WTC11 (cell line): ENCODE measurements at regions not wholly inside any gene's neighbourhood (a gene's known extent, or its start where the extent isn't known, plus 50 kb on each side); places are given as distances from the start of the nearest gene placed in this dataset.

Experiments used
- ATAC-seq: fragments of 200-7000 bp; cut with Tn5 transposase; 2 replicates; pipeline ENCODE4 v1.10.0; 2021; ENCODE audit warnings: mild to moderate bottlenecking, moderate library complexity
- CTCF ChIA-PET: fragments of 300-600 bp; sonication (Branson Sonifier 250); formaldehyde crosslinking; loops from one replicate; lab custom pipeline; 2021; ENCODE audit warnings: antibody characterized with exemption; lab: Charles Lee
- POLR2A ChIA-PET: fragments of 350-600 bp; sonication (Branson Sonifier 250); formaldehyde crosslinking; loops from one replicate; lab custom pipeline; 2021; ENCODE audit warnings: antibody characterized with exemption; lab: Charles Lee
- DNase-seq: peaks from one replicate; pipeline ENCODE4 v3.0.0; 2021; ENCODE audit warnings: low spot score
- H3K27ac Mint-ChIP-seq: 2 replicates; pipeline ENCODE4 v1.8.0; 2021; ENCODE audit warnings: mixed read lengths
- H3K27me3 Mint-ChIP-seq: 2 replicates; pipeline ENCODE4 v1.8.0; 2021; ENCODE audit warnings: low read depth, mild to moderate bottlenecking, moderate library complexity, mixed read lengths
- H3K36me3 Mint-ChIP-seq: 2 replicates; pipeline ENCODE4 v1.8.0; 2021; ENCODE audit warnings: mixed read lengths
- H3K4me1 Mint-ChIP-seq: 2 replicates; pipeline ENCODE4 v1.8.0; 2022; ENCODE audit warnings: mixed read lengths
- H3K4me3 Mint-ChIP-seq: 2 replicates; pipeline ENCODE4 v1.8.0; 2021; ENCODE audit warnings: mild to moderate bottlenecking, moderate library complexity, mixed read lengths
- H3K9me3 Mint-ChIP-seq: 2 replicates; pipeline ENCODE4 v1.8.0; 2021; ENCODE audit warnings: mixed read lengths
- AFF4 ChIP-seq: sonication (generic); formaldehyde crosslinking; IDR thresholded peaks from 2 replicates; pipeline ENCODE4 v1.8.1; 2023; ENCODE audit warnings: mild to moderate bottlenecking, missing genetic modification reagents, borderline replicate concordance
- AR ChIP-seq: fragments of 250-450 bp; sonication (Bioruptor Pico); IDR thresholded peaks from 2 replicates; pipeline ENCODE4 v1.9.0; 2021; ENCODE audit warnings: mild to moderate bottlenecking
- ATF6 ChIP-seq: sonication (generic); formaldehyde crosslinking; IDR thresholded peaks from 2 replicates; pipeline ENCODE4 v1.8.1; 2023; ENCODE audit warnings: mild to moderate bottlenecking, missing genetic modification reagents
- ERG ChIP-seq: fragments of 250-450 bp; sonication (Bioruptor Pico); IDR thresholded peaks from 2 replicates; pipeline ENCODE4 v1.8.0; 2021; ENCODE audit warnings: mild to moderate bottlenecking
- GABPB1 ChIP-seq: sonication (generic); formaldehyde crosslinking; IDR thresholded peaks from 2 replicates; pipeline ENCODE4 v1.8.1; 2023; ENCODE audit warnings: mild to moderate bottlenecking, missing genetic modification reagents
- KAT7 ChIP-seq: sonication (generic); formaldehyde crosslinking; IDR thresholded peaks from 2 replicates; pipeline ENCODE4 v1.8.1; 2023; ENCODE audit warnings: missing genetic modification reagents, mild to moderate bottlenecking, borderline replicate concordance
- MAX ChIP-seq: sonication (generic); formaldehyde crosslinking; IDR thresholded peaks from 2 replicates; pipeline ENCODE4 v1.8.0; 2022; ENCODE audit warnings: mild to moderate bottlenecking, missing genetic modification reagents
- NFE2L1 ChIP-seq: sonication (generic); formaldehyde crosslinking; IDR thresholded peaks from 2 replicates; pipeline ENCODE4 v1.8.1; 2023; ENCODE audit warnings: missing genetic modification reagents
- NR1H2 ChIP-seq: sonication (generic); formaldehyde crosslinking; IDR thresholded peaks from 2 replicates; pipeline ENCODE4 v1.9.0; 2021; ENCODE audit warnings: mild to moderate bottlenecking, moderate library complexity, missing genetic modification reagents
- NR3C1 ChIP-seq: sonication (generic); formaldehyde crosslinking; conservative IDR thresholded peaks from 2 replicates; pipeline ENCODE4 v1.8.1; 2023; ENCODE audit warnings: low read depth, mild to moderate bottlenecking, missing genetic modification reagents
- PREB ChIP-seq: sonication (generic); formaldehyde crosslinking; IDR thresholded peaks from 2 replicates; pipeline ENCODE4 v1.8.1; 2022; ENCODE audit warnings: mild to moderate bottlenecking, missing genetic modification reagents, moderate library complexity, borderline replicate concordance
- SMAD3 ChIP-seq: sonication (generic); formaldehyde crosslinking; IDR thresholded peaks from 2 replicates; pipeline ENCODE4 v1.8.0; 2022; ENCODE audit warnings: missing genetic modification reagents, mild to moderate bottlenecking, borderline replicate concordance
- SMAD4 ChIP-seq: sonication (generic); formaldehyde crosslinking; IDR thresholded peaks from 2 replicates; pipeline ENCODE4 v1.8.0; 2022; ENCODE audit warnings: mild to moderate bottlenecking, missing genetic modification reagents
- ZNF232 ChIP-seq: sonication (generic); formaldehyde crosslinking; IDR thresholded peaks from 2 replicates; pipeline ENCODE4 v1.8.0; 2022; ENCODE audit warnings: mild to moderate bottlenecking, missing genetic modification reagents
- ZNF423 ChIP-seq: fragments of 250-450 bp; sonication (Bioruptor Pico); IDR thresholded peaks from 2 replicates; pipeline ENCODE4 v2.1.2; 2022; ENCODE audit warnings: mild to moderate bottlenecking, moderate library complexity

GRCh38 chr6:39995633-39996032, 61.4 kb upstream of the MOCS1 start (continued):
- TF ChIP-seq AFF4 (CRISPR knock-in tag), result no peak
- no peak for TF ChIP-seq SMAD3 (CRISPR knock-in tag)
- TF ChIP-seq SMAD4 (CRISPR knock-in tag), result no peak
- TF ChIP-seq ERG (CRISPR knock-in tag), result no peak
- no peak for TF ChIP-seq ZNF232 (CRISPR knock-in tag)
- TF ChIP-seq PREB, result no peak
- TF ChIP-seq GABPB1 (CRISPR knock-in tag), result no peak
- no peak for TF ChIP-seq ZNF423 (CRISPR knock-in tag)
- no peak for TF ChIP-seq NR1H2 (CRISPR knock-in tag)

GRCh38 chr6:39992861-39993622, 58.8 kb upstream of the MOCS1 start:
- TF ChIP-seq MAX (CRISPR knock-in tag) (no peak), ATF6 (CRISPR knock-in tag) (no peak), NR3C1 (no peak), AR (no peak), KAT7 (CRISPR knock-in tag) (no peak), NFE2L1 (CRISPR knock-in tag) (no peak)
- TF ChIP-seq, all 79 proteins: peak for 0
- ATAC-seq (no peak), DNase-seq (no peak)
- H3K36me3 Mint-ChIP-seq, result peaks cover 24% of the 10 kb centered on the region
- H3K27me3 Mint-ChIP-seq, result peaks cover 8% of the 10 kb centered on the region
- H3K9me3 Mint-ChIP-seq, result peaks cover 52% of the 10 kb centered on the region
- no peaks in the 10 kb centered on the region for H3K4me1 Mint-ChIP-seq
- CTCF ChIA-PET, result no interaction called here
- no peak overlapping the region for H3K27ac Mint-ChIP-seq
- H3K4me3 Mint-ChIP-seq, result no peak overlapping the region
- POLR2A ChIA-PET, result no interaction called here
